Gastrocnemius medialis (tissue), 4 donors: ENCODE measurements at regions not wholly inside any gene's neighbourhood (a gene's known extent, or its start where the extent isn't known, plus 50 kb on each side); places are given as distances from the start of the nearest gene placed in this dataset.

ENCODE experiments used
- POLR2A ChIP-seq, 2 donors: fragments of 450-650 bp; IDR thresholded peaks; one replicate each; pipeline ENCODE4 v1.6.1; 2017; ENCODE audit warnings: antibody characterized with exemption in 2 of 2, mild to moderate bottlenecking in 2 of 2, moderate library complexity in 2 of 2
- TF ChIP-seq, protein P1 (sequence below), 5 experiments: fragments of 450-650 bp in 3 of 5; fragments of 200-600 bp in 2 of 5; sonication (generic) in 2 of 5; IDR thresholded peaks in 4 of 5; conservative IDR thresholded peaks in 1 of 5; 1 replicate in 4 of 5; 2 replicates in 1 of 5; pipeline ENCODE4 v1.5.1; 2016 to 2019; ENCODE audit warnings: antibody characterized with exemption in 5 of 5, mild to moderate bottlenecking in 3 of 5, moderate library complexity in 3 of 5

DNA sequence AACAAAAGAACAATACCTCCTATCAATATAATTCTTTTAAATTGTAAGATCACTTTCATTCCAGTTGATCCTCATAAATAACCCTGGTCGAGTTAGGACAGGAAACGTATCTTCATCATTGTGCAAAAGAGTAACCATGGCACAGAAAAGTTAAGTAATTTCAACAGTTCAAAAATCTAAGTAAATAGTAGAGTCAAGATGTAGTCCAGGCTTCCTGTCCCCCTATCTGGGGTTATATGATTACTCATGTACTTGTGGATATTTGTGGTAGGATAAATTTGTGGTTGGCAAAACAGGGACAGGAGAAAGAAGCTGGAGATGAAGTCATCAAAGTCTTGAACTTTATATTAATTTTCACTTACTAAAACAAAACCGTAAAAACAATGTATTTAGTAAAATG, 772.6 kb downstream of the TSN start:
- TF ChIP-seq, protein P1, sequence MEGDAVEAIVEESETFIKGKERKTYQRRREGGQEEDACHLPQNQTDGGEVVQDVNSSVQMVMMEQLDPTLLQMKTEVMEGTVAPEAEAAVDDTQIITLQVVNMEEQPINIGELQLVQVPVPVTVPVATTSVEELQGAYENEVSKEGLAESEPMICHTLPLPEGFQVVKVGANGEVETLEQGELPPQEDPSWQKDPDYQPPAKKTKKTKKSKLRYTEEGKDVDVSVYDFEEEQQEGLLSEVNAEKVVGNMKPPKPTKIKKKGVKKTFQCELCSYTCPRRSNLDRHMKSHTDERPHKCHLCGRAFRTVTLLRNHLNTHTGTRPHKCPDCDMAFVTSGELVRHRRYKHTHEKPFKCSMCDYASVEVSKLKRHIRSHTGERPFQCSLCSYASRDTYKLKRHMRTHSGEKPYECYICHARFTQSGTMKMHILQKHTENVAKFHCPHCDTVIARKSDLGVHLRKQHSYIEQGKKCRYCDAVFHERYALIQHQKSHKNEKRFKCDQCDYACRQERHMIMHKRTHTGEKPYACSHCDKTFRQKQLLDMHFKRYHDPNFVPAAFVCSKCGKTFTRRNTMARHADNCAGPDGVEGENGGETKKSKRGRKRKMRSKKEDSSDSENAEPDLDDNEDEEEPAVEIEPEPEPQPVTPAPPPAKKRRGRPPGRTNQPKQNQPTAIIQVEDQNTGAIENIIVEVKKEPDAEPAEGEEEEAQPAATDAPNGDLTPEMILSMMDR (IDR thresholded peaks at IDR 0.05 in 4 of 5, conservative IDR thresholded peaks at IDR 0.05 in 1 of 5), result no peak
- no peak for TF ChIP-seq POLR2A (IDR thresholded peaks at IDR 0.05)
